Sigmoid colon (tissue), 6 donors: ENCODE measurements at regions not wholly inside any gene's neighbourhood (a gene's known extent, or its start where the extent isn't known, plus 50 kb on each side); places are given as distances from the start of the nearest gene placed in this dataset.
"Not testable (repeated sequence)": the region's sequence is repeated elsewhere in the genome, so short reads cannot be mapped to it uniquely, and the experiment has no call there.

Experiments used
- DNase-seq: peaks from one replicate; pipeline ENCODE4 v3.0.0-alpha.2; 2019
- H3K27ac ChIP-seq, 4 donors: fragments of 200-600 bp; sonication (generic); one replicate each; pipeline ENCODE4 v1.5.1; 2016 to 2019; ENCODE audit warnings: mild to moderate bottlenecking in 1 of 4
- H3K27me3 ChIP-seq, 3 donors: fragments of 200-600 bp; sonication (generic); one replicate each; pipeline ENCODE4 v1.5.1; 2019; ENCODE audit warnings: mild to moderate bottlenecking in 1 of 3
- H3K36me3 ChIP-seq, 4 donors: fragments of 200-600 bp; sonication (generic); one replicate each; pipeline ENCODE4 v1.5.1; 2016 to 2019
- H3K4me1 ChIP-seq, 4 donors: fragments of 200-600 bp; sonication (generic); one replicate each; pipeline ENCODE4 v1.5.1; 2017 to 2019
- H3K4me3 ChIP-seq, 4 donors: fragments of 200-600 bp; sonication (generic); one replicate each; pipeline ENCODE4 v1.5.1; 2017 to 2019; ENCODE audit warnings: mild to moderate bottlenecking in 2 of 4, moderate library complexity in 1 of 4
- H3K9me3 ChIP-seq, 4 donors: fragments of 200-600 bp in 3 of 4; sonication (generic) in 3 of 4; one replicate each; pipeline versions ENCODE4 v1.5.1 to v1.6.1; 2013 to 2019
- EP300 ChIP-seq, 4 donors: sonication (generic); formaldehyde crosslinking; IDR thresholded peaks; one replicate each; pipeline ENCODE4 v1.6.1; 2017; ENCODE audit warnings: antibody characterized with exemption in 4 of 4
- POLR2A ChIP-seq, 2 donors: fragments of 450-650 bp; IDR thresholded peaks; one replicate each; pipeline ENCODE4 v1.6.1; 2016; ENCODE audit warnings: antibody characterized with exemption in 2 of 2, mild to moderate bottlenecking in 2 of 2, moderate library complexity in 2 of 2
- POLR2AphosphoS5 ChIP-seq, 4 donors: sonication (generic); formaldehyde crosslinking; IDR thresholded peaks; one replicate each; pipeline ENCODE4 v1.6.1; 2017; ENCODE audit warnings: antibody characterized with exemption in 4 of 4
- WGBS, 2 donors: extraction: QIAGEN DNeasy Blood & Tissue Kit; methylation state at CpG; one replicate each; pipeline ENCODE4 v1.1.7; 2013; 5-methylcytosine and 5-hydroxymethylcytosine counted together
- intact Hi-C: fragments of 100-400 bp; cut with DNase I; formaldehyde crosslinking; loops from one replicate; pipeline ENCODE4 v1.15.1; 2023
- TF ChIP-seq, protein P1 (sequence below), 4 experiments: fragments of 450-650 bp in 3 of 4; fragments of 200-600 bp in 1 of 4; IDR thresholded peaks; one replicate each; pipeline ENCODE4 v1.5.1; 2016 to 2019; ENCODE audit warnings: antibody characterized with exemption in 4 of 4, mild to moderate bottlenecking in 3 of 4, moderate library complexity in 2 of 4
- donor health status: healthy with polysubstance abuse.
- donor health status: healthy.

DNA sequence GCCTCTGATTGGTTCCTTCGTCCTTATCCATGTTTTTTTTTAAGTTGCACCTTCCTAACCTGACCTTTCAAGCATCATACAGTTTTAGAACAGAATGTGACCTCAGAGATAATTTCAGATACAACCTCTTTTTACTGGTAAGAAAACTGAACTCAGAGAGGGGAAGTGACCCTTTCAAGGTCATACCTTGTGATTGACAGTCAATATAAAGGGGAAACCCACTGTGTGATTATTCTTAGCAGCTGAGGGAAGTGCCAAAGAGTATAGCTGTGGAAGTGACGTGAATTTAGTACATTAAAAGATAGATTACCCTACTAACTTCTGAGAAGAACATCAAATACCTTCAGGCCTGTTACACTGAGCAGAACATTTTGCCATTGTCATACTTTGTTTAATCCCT is 319.4 kb downstream of the NEK10 start:
- Histone ChIP-seq H3K36me3 (no peaks in the 10 kb centered on the region), H3K27me3 (no peaks in the 10 kb centered on the region), H3K9me3 (peaks cover 0 to 5% (median 2%) of the 10 kb centered on the region in 4 donors), H3K4me3 (no peak overlapping the region), H3K27ac (no peak overlapping the region), H3K4me1 (no peaks in the 10 kb centered on the region)
- 61 to 63% methylated on average over 2 of the region's 2 CpGs for WGBS, 2 donors
- DNase-seq, result no peak
- TF ChIP-seq EP300 (IDR thresholded peaks at IDR 0.05) (no peak), POLR2AphosphoS5 (IDR thresholded peaks at IDR 0.05) (no peak), POLR2A (IDR thresholded peaks at IDR 0.05) (no peak)
- TF ChIP-seq, protein P1, sequence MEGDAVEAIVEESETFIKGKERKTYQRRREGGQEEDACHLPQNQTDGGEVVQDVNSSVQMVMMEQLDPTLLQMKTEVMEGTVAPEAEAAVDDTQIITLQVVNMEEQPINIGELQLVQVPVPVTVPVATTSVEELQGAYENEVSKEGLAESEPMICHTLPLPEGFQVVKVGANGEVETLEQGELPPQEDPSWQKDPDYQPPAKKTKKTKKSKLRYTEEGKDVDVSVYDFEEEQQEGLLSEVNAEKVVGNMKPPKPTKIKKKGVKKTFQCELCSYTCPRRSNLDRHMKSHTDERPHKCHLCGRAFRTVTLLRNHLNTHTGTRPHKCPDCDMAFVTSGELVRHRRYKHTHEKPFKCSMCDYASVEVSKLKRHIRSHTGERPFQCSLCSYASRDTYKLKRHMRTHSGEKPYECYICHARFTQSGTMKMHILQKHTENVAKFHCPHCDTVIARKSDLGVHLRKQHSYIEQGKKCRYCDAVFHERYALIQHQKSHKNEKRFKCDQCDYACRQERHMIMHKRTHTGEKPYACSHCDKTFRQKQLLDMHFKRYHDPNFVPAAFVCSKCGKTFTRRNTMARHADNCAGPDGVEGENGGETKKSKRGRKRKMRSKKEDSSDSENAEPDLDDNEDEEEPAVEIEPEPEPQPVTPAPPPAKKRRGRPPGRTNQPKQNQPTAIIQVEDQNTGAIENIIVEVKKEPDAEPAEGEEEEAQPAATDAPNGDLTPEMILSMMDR (IDR thresholded peaks at IDR 0.05), result no peak
- intact Hi-C loops, result no loop called here

DNA sequence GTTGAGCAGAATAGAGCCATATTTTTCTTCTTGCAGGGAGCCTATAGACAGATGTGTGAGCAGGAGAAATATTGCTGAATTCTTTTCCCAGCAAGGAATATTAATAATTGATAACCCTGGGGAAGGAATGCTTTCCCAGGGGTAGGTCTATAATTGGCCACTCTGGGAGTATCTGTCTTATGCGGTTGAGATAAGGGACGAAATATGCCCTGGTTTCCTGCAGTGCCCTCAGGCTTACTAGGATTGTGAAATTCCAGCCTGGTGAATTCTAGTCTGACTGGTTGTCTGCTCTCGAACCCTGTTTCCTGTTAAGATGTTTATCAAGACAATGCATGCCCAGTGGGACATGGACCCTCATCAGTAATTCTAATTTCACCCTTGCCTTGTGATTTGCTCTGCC is 317.7 kb downstream of the NEK10 start:
- H3K27me3 ChIP-seq, H3K4me1 ChIP-seq, H3K9me3 ChIP-seq, DNase-seq, H3K36me3 ChIP-seq, H3K27ac ChIP-seq, H3K4me3 ChIP-seq, intact Hi-C loops: not testable (repeated sequence)
- 92 to 94% methylated on average over 3 of the region's 3 CpGs for WGBS, 2 donors

DNA sequence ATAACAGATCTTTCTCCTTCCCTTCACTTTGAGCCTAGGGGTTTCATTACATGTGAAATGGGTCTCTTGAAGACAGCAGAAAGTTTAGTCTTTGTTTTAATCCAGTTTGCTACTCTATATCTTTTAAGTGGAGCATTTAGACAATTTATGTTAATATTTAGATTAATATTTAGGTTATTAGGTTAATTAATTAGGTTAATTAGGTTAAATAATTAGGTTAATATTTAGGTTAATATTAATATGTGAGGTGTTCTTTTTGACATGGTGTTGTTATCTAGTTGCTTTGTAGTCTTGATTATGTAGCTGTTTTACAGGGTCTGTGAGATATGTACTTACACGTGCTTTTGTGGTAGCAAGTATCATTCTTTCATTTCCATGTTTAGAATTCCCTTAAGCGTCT is 312.9 kb downstream of the NEK10 start:
- intact Hi-C loops, result no loop called here
- Histone ChIP-seq H3K4me3 (no peak overlapping the region), H3K36me3 (no peaks in the 10 kb centered on the region), H3K27me3 (no peaks in the 10 kb centered on the region), H3K27ac (no peak overlapping the region), H3K9me3 (peaks cover 0 to 5% (median under 1%) of the 10 kb centered on the region in 4 donors), H3K4me1 (no peaks in the 10 kb centered on the region)
- no peak for DNase-seq
- no peak for TF ChIP-seq POLR2A (IDR thresholded peaks at IDR 0.05)
- TF ChIP-seq, protein P1 (IDR thresholded peaks at IDR 0.05), result no peak
- WGBS, 2 donors, result 74 to 97% methylated on average over 2 of the region's 2 CpGs

DNA sequence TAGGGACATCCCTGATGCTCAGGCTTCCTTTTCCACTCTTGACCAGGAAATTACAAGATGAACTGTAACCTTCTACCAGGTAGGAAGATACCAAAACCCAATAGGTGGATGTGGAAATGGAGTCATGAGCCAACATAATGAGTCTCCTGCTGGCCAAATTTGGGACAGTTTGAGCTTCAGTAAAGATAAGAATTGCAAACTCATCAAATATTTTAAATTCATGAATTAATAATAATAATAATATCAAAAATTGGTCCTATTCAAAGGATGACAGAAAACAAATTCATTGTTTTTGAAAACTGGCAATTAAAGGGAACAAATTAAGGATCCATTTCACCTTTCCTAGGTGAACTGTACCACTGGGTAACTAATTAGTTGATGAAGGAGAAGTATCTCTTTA is 309.7 kb downstream of the NEK10 start:
- Histone ChIP-seq H3K4me1 (no peaks in the 10 kb centered on the region), H3K27me3 (no peaks in the 10 kb centered on the region), H3K27ac (no peak overlapping the region), H3K36me3 (no peaks in the 10 kb centered on the region), H3K9me3 (no peaks in the 10 kb centered on the region), H3K4me3 (no peak overlapping the region)
- TF ChIP-seq POLR2AphosphoS5 (IDR thresholded peaks at IDR 0.05) (no peak), EP300 (IDR thresholded peaks at IDR 0.05) (no peak), POLR2A (IDR thresholded peaks at IDR 0.05) (no peak)
- TF ChIP-seq, protein P1 (IDR thresholded peaks at IDR 0.05), result no peak
- no peak for DNase-seq
- intact Hi-C loops, result no loop called here
